Esophagus squamous epithelium (tissue), 4 donors: ENCODE measurements at regions not wholly inside any gene's neighbourhood (a gene's known extent, or its start where the extent isn't known, plus 50 kb on each side); places are given as distances from the start of the nearest gene placed in this dataset.

Source experiments
- POLR2A ChIP-seq, 4 donors: fragments of 450-650 bp; IDR thresholded peaks; one replicate each; pipeline ENCODE4 v1.6.1; 2017; ENCODE audit warnings: antibody characterized with exemption in 4 of 4, mild to moderate bottlenecking in 4 of 4, moderate library complexity in 3 of 4
- TF ChIP-seq, protein P1 (sequence below), 6 experiments: fragments of 450-650 bp in 4 of 6; fragments of 200-600 bp in 2 of 6; sonication (generic) in 2 of 6; IDR thresholded peaks; one replicate each; pipeline ENCODE4 v1.5.1; 2016 to 2019; ENCODE audit warnings: antibody characterized with exemption in 6 of 6, mild to moderate bottlenecking in 4 of 6, moderate library complexity in 4 of 6

DNA sequence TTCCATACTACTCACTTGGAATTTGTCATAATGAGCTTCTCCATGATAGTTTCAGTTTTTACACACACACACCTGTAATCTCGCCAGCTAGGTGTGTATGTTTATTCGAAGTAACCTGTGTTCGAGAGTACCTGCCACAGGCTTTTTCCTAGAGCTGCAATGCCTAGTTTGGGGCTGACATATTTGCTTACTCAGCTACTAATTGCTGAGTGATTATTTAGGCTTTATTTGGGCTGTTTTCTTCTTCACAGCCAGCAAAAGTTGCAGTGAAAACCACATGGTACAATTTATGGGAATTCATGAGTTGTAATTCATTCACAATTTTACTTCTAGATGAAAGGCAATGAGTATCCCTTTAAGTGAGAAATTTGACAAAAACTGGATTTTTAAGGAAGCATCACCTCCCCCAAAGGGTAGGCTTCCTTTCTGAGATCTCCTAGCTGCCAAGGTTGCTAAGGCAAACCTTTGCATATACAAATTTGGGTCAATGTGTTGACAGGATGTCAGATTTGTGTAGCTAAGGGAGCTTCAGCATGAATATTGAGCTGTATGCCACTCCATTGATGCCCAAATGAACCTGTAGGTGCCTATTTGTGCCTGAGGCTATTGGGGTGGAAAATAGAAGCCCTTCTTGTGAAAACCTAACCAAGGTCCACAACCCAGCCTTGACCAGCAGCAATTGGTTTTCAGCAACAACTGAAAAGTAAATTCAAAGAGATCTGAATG lies 108.7 kb upstream of the OTX2 start:
- TF ChIP-seq, protein P1, sequence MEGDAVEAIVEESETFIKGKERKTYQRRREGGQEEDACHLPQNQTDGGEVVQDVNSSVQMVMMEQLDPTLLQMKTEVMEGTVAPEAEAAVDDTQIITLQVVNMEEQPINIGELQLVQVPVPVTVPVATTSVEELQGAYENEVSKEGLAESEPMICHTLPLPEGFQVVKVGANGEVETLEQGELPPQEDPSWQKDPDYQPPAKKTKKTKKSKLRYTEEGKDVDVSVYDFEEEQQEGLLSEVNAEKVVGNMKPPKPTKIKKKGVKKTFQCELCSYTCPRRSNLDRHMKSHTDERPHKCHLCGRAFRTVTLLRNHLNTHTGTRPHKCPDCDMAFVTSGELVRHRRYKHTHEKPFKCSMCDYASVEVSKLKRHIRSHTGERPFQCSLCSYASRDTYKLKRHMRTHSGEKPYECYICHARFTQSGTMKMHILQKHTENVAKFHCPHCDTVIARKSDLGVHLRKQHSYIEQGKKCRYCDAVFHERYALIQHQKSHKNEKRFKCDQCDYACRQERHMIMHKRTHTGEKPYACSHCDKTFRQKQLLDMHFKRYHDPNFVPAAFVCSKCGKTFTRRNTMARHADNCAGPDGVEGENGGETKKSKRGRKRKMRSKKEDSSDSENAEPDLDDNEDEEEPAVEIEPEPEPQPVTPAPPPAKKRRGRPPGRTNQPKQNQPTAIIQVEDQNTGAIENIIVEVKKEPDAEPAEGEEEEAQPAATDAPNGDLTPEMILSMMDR (IDR thresholded peaks at IDR 0.05): no peak
- no peak for TF ChIP-seq POLR2A (IDR thresholded peaks at IDR 0.05)
